Choroid plexus epithelial cell (primary cell): ENCODE measurements at regions not wholly inside any gene's neighbourhood (a gene's known extent, or its start where the extent isn't known, plus 50 kb on each side); places are given as distances from the start of the nearest gene placed in this dataset.

Source experiments
- DNase-seq: peaks from one replicate; pipeline ENCODE4 v3.0.0-alpha.2; 2010; ENCODE audit warnings: low read depth
- H3K4me3 ChIP-seq: 2 replicates; pipeline ENCODE4 v1.5.1; 2011; ENCODE audit warnings: low read depth, mild to moderate bottlenecking, control low read depth, low read length, moderate library complexity
- TF ChIP-seq, protein P1 (sequence below): conservative IDR thresholded peaks from 2 replicates; pipeline ENCODE4 v1.5.1; 2011; ENCODE audit warnings: low read depth, mild to moderate bottlenecking, control low read depth, inconsistent platforms, low read length, moderate library complexity

DNA sequence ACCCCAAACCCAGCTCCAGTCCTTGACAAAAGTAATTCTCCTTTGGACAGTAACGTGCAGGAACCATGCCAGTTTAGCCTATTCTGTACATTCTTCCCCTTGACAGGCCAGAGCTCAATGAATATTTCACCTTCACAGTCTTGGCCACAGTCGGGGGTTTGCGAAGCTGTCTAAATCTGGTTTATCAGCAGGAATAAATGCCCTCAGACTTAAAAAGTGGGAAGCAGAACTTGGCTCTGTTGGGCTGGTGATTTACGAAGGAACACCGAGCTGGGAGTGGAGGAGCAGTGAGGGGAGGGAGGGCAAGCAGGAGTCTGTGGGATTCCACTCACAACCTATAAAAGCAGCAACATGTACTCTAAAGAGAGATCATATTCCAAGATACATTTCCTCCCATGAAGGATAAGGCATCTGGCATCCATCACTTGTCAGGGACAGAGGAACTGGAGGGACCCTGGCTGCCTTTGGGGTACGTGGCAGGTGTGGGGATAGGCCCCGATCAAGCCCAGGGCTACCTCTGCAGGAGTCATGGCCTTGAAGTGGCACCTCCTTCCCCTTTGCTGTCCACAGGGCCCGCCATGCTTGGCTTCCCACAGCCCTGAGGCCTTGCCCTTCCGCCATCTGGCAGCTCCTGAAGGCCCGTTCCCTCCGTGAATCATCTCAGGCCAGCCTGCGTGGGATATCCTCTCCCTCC, 154.3 kb downstream of the ADAMTS15 start:
- DNase-seq = no peak
- TF ChIP-seq, protein P1, sequence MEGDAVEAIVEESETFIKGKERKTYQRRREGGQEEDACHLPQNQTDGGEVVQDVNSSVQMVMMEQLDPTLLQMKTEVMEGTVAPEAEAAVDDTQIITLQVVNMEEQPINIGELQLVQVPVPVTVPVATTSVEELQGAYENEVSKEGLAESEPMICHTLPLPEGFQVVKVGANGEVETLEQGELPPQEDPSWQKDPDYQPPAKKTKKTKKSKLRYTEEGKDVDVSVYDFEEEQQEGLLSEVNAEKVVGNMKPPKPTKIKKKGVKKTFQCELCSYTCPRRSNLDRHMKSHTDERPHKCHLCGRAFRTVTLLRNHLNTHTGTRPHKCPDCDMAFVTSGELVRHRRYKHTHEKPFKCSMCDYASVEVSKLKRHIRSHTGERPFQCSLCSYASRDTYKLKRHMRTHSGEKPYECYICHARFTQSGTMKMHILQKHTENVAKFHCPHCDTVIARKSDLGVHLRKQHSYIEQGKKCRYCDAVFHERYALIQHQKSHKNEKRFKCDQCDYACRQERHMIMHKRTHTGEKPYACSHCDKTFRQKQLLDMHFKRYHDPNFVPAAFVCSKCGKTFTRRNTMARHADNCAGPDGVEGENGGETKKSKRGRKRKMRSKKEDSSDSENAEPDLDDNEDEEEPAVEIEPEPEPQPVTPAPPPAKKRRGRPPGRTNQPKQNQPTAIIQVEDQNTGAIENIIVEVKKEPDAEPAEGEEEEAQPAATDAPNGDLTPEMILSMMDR = no peak
- H3K4me3 ChIP-seq = no peak overlapping the region

DNA sequence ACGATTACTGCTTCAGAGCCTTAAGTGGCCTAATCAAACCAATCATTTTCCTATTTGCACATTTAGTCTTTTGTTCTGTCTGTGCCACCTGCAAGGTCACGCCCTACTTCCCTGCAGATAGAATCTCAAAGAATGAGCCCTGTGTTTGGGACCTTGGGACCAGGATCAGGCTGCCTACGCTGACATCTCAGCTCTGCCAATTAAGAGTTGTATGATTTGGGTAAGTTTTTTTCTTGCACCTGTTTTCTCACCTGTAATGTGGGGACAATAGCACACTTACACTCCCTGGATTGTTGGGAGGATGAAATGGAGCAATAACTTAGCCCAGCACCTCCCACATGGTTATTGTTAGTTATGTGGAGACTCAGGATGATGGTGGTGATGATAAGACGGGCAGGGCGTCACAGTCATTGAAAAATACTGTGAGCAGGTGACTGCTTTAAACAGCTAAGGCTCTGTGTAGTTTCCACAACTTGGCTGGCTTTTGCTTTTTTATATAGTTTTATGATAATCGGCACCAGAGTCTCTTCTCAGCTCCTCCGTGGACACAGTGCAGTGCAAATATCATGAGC, 155.0 kb downstream of the ADAMTS15 start:
- TF ChIP-seq, protein P1 = no peak
- no peak overlapping the region for H3K4me3 ChIP-seq
- no peak for DNase-seq

DNA sequence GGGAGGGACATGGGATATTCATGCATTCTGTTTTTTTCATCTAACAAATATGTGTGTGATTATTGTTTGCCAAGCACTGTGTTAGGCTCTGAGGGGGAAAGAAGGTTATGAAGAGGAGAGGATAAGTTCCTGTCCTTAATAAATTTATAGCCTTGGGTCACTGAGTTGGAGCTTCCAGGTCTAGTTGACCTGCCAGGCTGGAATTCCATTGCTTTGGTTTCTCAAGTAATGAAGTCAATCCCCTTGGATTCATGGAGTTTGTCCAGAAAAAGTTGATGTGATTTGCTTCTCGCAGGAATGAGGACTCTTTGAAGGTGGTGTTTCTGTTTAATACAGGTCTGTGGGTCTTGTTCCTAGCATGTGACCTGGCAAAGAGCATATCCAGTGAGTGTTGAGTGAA, 156.2 kb downstream of the ADAMTS15 start:
- H3K4me3 ChIP-seq = no peak overlapping the region
- TF ChIP-seq, protein P1 = no peak
- DNase-seq = no peak

- TF ChIP-seq, protein P1 = no peak
- no peak overlapping the region for H3K4me3 ChIP-seq
- no peak for DNase-seq
Measured at GRCh38 chr11:130606178-130606577, 157.7 kb downstream of the ADAMTS15 start.

- DNase-seq = peak; percentile 74
- H3K4me3 ChIP-seq = no peak overlapping the region
- TF ChIP-seq, protein P1 = no peak
Measured at GRCh38 chr11:130606781-130607511, 158.5 kb downstream of the ADAMTS15 start.

GRCh38 chr11:130608287-130608686, 159.8 kb downstream of the ADAMTS15 start:
- DNase-seq = no peak
- H3K4me3 ChIP-seq = no peak overlapping the region
- TF ChIP-seq, protein P1 = no peak
